ENCODE measurements at regions not wholly inside any gene's neighbourhood (a gene's known extent, or its start where the extent isn't known, plus 50 kb on each side); places are given as distances from the start of the nearest gene placed in this dataset.

GRCh38 chr20:48531505-48531904 is 296.3 kb downstream of the PREX1 start:
- no peak for TF ChIP-seq CTCF (conservative IDR thresholded peaks at IDR 0.05)

GRCh38 chr20:48530957-48531356 is 296.8 kb downstream of the PREX1 start:
- DNase-seq (ENCODE audit: low read depth, low spot score), result no peak
- TF ChIP-seq CTCF (conservative IDR thresholded peaks at IDR 0.05), result no peak
- no peak overlapping the region for H3K4me3 Mint-ChIP-seq
- H3K27ac Mint-ChIP-seq (ENCODE audit: unreplicated experiment), result no peak overlapping the region
- peaks cover 45% of the 10 kb centered on the region for H3K27me3 Mint-ChIP-seq (ENCODE audit: low read depth)
- no peaks in the 10 kb centered on the region for H3K36me3 Mint-ChIP-seq (ENCODE audit: low read depth)
- no peaks in the 10 kb centered on the region for H3K9me3 Mint-ChIP-seq
- no peaks in the 10 kb centered on the region for H3K4me1 Mint-ChIP-seq

More at GRCh38 chr20:48531505-48531904, 296.3 kb downstream of the PREX1 start:
- Mint-ChIP-seq H3K9me3 (no peaks in the 10 kb centered on the region), H3K27me3 (ENCODE audit: low read depth) (peaks cover 44% of the 10 kb centered on the region), H3K27ac (ENCODE audit: unreplicated experiment) (no peak overlapping the region), H3K36me3 (ENCODE audit: low read depth) (no peaks in the 10 kb centered on the region), H3K4me1 (no peaks in the 10 kb centered on the region), H3K4me3 (no peak overlapping the region)
- no peak for DNase-seq (ENCODE audit: low read depth, low spot score)

- peaks cover under 1% of the 10 kb centered on the region for H3K4me1 Mint-ChIP-seq
- no peak overlapping the region for H3K27ac Mint-ChIP-seq (ENCODE audit: unreplicated experiment)
- H3K4me3 Mint-ChIP-seq, result no peak overlapping the region
- no peaks in the 10 kb centered on the region for H3K36me3 Mint-ChIP-seq (ENCODE audit: low read depth)
- DNase-seq (ENCODE audit: low read depth, low spot score), result no peak
- no peak for TF ChIP-seq CTCF (conservative IDR thresholded peaks at IDR 0.05)
- peaks cover 41% of the 10 kb centered on the region for H3K27me3 Mint-ChIP-seq (ENCODE audit: low read depth)
- no peaks in the 10 kb centered on the region for H3K9me3 Mint-ChIP-seq
Measured at GRCh38 chr20:48528346-48528745, 299.5 kb downstream of the PREX1 start.

GRCh38 chr20:48527771-48528170 is 300.0 kb downstream of the PREX1 start:
- peaks cover 5% of the 10 kb centered on the region for H3K4me1 Mint-ChIP-seq
- no peak for DNase-seq (ENCODE audit: low read depth, low spot score)
- peaks cover 2% of the 10 kb centered on the region for H3K9me3 Mint-ChIP-seq
- TF ChIP-seq CTCF (conservative IDR thresholded peaks at IDR 0.05), result no peak
- no peaks in the 10 kb centered on the region for H3K36me3 Mint-ChIP-seq (ENCODE audit: low read depth)
- peaks cover 39% of the 10 kb centered on the region for H3K27me3 Mint-ChIP-seq (ENCODE audit: low read depth)
- H3K27ac Mint-ChIP-seq (ENCODE audit: unreplicated experiment), result no peak overlapping the region
- H3K4me3 Mint-ChIP-seq, result no peak overlapping the region

GRCh38 chr20:48526936-48527335 is 300.9 kb downstream of the PREX1 start:
- peaks cover 37% of the 10 kb centered on the region for H3K27me3 Mint-ChIP-seq (ENCODE audit: low read depth)
- H3K27ac Mint-ChIP-seq (ENCODE audit: unreplicated experiment), result no peak overlapping the region
- H3K4me3 Mint-ChIP-seq, result no peak overlapping the region
- TF ChIP-seq CTCF (conservative IDR thresholded peaks at IDR 0.05), result no peak
- peaks cover 2% of the 10 kb centered on the region for H3K9me3 Mint-ChIP-seq
- H3K4me1 Mint-ChIP-seq, result peaks cover 5% of the 10 kb centered on the region
- no peaks in the 10 kb centered on the region for H3K36me3 Mint-ChIP-seq (ENCODE audit: low read depth)
- DNase-seq (ENCODE audit: low read depth, low spot score), result no peak

GRCh38 chr20:48525400-48525799 is 302.4 kb downstream of the PREX1 start:
- no peak overlapping the region for H3K27ac Mint-ChIP-seq (ENCODE audit: unreplicated experiment)
- H3K4me3 Mint-ChIP-seq, result no peak overlapping the region
- H3K36me3 Mint-ChIP-seq (ENCODE audit: low read depth), result no peaks in the 10 kb centered on the region

More at GRCh38 chr20:48525400-48525799, 302.4 kb downstream of the PREX1 start:
- Mint-ChIP-seq H3K9me3 (peaks cover 2% of the 10 kb centered on the region), H3K4me1 (peaks cover 5% of the 10 kb centered on the region), H3K27me3 (ENCODE audit: low read depth) (peaks cover 28% of the 10 kb centered on the region)
- TF ChIP-seq CTCF (conservative IDR thresholded peaks at IDR 0.05), result no peak
- no peak for DNase-seq (ENCODE audit: low read depth, low spot score)
